Ureter (tissue), 1 donor: ENCODE measurements at regions not wholly inside any gene's neighbourhood (a gene's known extent, or its start where the extent isn't known, plus 50 kb on each side); places are given as distances from the start of the nearest gene placed in this dataset.

Source experiments
- DNase-seq: peaks from one replicate; pipeline ENCODE4 v3.0.0-alpha.2; 2020; ENCODE audit warnings: low spot score
- donor health status: DM: yes; HTN: yes; CAD: no.

- DNase-seq, result peak; percentile 26
These were observed 68.5 kb downstream of the MRPL36 start for GRCh38 chr5:1731091-1731639.

GRCh38 chr5:1730487-1730847, 69.2 kb downstream of the MRPL36 start:
- no peak for DNase-seq

- DNase-seq, result peak; percentile 33
These were observed 69.8 kb downstream of the MRPL36 start for GRCh38 chr5:1729641-1730486.

- peak; percentile 37 for DNase-seq
These were observed 70.8 kb downstream of the MRPL36 start for GRCh38 chr5:1728846-1729245.

GRCh38 chr5:1727571-1727970, 72.1 kb downstream of the MRPL36 start:
- DNase-seq, result peak; percentile 23

- DNase-seq, result peak; percentile 15
These were observed 72.7 kb downstream of the MRPL36 start for GRCh38 chr5:1726956-1727355.

GRCh38 chr5:1726469-1726865, 73.2 kb downstream of the MRPL36 start:
- DNase-seq, result peak; percentile 34

DNA sequence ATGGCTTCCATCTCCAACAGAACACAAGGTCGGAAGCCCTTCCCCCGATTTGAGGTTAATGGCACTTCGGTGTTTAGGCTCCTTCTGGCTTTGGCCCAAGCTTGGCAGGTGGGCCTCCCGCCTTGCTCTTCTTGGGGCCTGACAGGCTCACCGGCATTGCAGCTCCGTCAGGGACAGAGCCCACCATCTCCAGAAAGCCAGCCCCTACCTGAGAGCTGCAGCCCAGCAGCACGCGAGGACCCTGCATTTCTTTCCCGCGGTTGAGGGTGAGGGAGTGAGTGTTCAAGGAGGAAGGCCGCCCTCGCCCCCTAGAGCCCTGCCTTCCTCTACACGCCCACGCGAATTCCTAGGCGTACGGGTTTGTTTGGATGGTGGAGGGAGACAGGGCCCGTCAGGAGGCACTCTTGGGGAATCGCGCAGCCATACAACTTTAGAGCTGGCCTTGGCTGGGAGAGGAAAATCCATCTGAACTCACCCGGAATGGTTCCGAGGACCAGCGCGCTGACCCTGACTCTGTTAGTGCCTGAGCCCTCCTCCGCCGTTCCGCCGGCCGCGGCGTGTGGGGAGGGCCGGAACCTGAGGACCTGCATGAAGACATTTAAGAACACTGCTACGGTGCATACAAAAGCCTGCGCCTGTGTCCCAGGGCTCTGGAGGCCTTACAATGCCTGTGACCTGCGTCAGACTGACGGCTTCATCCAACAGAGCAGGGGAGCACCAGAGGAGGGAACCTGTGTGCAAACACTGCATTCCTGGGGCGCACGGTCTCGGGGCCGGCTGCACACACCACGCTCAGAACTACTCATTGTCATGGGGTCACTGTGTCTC, 73.8 kb downstream of the MRPL36 start:
- DNase-seq, result peak; percentile 35

GRCh38 chr5:1724822-1725602, 74.6 kb downstream of the MRPL36 start:
- DNase-seq, result peak; percentile 36

DNA sequence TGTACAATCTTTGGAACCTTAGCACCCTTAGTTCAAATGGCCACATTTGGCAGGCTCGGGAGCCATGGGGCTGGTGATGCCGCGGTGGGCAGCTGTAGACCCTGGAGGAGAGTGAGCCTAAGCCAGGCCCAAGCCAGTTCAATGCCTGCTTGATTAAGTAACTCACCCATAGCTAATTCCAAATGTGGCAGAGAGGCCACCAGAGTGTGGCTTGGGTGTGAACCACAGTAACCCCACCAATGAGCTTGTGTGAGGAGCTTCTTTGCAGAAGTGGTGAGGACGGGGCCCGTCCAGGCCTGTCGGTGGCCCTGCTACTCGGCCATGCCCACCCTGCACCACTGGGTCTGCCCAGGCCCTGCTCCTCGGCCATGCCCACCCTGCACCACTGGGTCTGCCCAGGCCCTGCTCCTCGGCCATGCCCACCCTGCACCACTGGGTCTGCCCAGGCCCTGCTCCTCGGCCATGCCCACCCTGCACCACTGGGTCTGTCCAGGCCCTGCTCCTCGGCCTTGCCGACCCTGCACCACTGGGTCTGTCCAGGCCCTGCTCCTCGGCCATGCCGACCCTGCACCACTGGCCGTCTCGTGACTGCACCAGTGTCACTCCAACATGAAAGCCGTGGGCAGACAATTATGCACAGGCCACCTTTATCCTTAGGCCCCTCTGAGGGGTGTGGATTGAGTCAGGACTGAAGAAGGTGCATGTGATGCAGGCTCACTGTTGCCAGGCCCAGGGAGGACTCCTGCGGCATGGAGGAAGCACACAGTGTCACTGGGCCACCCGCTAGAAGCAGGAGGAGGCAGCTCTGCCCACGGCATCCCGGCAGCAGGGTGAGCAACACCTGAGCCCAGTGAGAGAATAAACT, 75.4 kb downstream of the MRPL36 start:
- DNase-seq, result peak; percentile 33

- DNase-seq, result peak; percentile 30
These were observed 76.2 kb downstream of the MRPL36 start for GRCh38 chr5:1723476-1723875.

GRCh38 chr5:1722877-1723276, 76.8 kb downstream of the MRPL36 start:
- peak; percentile 20 for DNase-seq

GRCh38 chr5:1720396-1721110, 79.1 kb downstream of the MRPL36 start:
- peak; percentile 15 for DNase-seq

DNA sequence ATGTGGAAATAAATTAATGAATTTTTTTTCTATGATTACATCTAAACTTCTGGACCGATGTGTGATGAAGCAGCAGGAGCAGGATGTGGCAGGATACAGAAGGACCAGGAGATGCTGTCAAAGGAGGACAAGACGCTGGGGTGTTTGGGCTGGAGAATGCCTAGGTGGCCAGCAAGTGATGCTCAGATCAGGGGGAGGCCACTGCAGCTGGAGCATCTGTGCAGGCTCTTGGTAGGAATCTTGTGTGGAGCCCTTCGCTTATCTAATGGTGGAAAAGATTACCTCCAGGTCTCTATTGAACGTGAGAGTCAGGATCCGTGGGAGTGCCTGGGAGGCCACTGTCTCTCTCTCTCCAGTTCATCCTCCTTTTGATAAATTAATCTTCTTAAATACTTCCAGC, 79.8 kb downstream of the MRPL36 start:
- DNase-seq, result peak; percentile 6

- no peak for DNase-seq
These were observed 81.0 kb downstream of the MRPL36 start for GRCh38 chr5:1718669-1719068.

- DNase-seq, result peak; percentile 30
These were observed 89.5 kb downstream of the MRPL36 start for GRCh38 chr5:1710091-1710490.

DNA sequence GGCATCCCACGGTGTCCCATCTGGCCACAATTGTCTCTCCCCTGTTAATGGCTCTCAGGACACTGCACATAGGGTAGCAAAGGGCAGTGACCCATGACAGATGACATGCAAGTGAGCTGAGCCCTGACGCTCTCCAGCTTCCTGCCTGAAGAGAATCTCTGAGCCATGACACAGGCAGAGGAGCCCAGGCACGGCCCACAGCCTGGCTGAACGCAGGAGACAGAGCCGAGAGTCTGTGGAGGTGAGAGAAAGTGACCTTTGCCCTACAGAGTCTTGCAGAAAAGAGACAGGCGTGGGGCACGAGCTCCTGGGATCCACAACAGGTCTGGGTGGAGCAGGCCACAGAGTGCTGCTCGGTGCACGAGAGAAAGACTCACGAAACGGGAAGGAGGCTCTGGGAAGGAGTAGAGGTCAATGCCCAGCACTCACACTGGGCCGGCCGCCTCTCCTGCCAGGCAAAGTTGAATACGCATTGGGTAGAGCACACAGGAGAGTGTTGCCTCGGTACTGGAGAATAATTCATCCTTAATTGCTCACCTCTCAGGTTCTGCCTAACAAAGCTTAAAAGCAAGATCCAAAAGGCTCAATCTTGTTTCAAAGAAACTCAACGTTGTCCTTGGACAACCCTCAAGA, 90.3 kb downstream of the MRPL36 start:
- DNase-seq, result peak; percentile 24

DNA sequence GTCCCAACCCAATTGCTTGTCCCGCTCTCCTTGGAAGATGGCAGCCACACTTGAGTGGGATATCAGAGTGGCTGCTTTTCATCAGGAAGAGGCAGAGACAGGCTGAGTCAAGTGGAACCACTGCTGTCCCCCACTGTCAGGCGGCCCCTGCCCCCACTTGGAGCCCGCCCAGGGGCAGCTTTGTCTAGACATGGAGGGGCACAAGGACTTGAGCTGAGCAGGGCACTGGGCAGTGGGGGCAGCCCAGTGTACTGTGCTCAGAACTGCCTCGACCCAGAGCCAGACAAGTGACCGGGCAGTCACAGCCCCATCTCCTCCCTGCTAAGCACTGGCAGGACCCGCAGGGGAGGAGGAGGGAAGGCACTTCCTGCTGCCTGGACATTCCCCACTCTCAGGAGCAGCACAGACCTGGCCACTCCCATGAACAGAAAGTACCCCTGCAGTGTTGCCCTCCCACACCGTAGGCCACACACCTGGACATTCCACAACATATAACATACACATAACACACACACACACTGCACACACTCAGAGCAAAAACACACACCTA, 91.0 kb downstream of the MRPL36 start:
- DNase-seq, result no peak

GRCh38 chr5:1707467-1707866, 92.2 kb downstream of the MRPL36 start:
- no peak for DNase-seq
